Activated naive CD8-positive, alpha-beta T cell treated with anti-CD3 and anti-CD28 coated beads, Interleukin-2, amount 50 U/mL, for 24 hours (primary cell): ENCODE measurements at regions not wholly inside any gene's neighbourhood (a gene's known extent, or its start where the extent isn't known, plus 50 kb on each side); places are given as distances from the start of the nearest gene placed in this dataset.

Experiments used
- ATAC-seq: fragments of 150-1000 bp; cut with Tn5 transposase; one replicate; pipeline ENCODE4 v1.10.0; 2021
- DNase-seq: peaks from one replicate; pipeline ENCODE4 v3.0.0; 2021
- H3K27ac Mint-ChIP-seq: one replicate; pipeline ENCODE4 v1.8.0; 2021; ENCODE audit warnings: mild to moderate bottlenecking, mixed read lengths
- H3K27me3 Mint-ChIP-seq: one replicate; pipeline ENCODE4 v1.8.0; 2021; ENCODE audit warnings: mixed read lengths
- H3K36me3 Mint-ChIP-seq: one replicate; pipeline ENCODE4 v1.8.0; 2021; ENCODE audit warnings: low read depth, mixed read lengths
- H3K4me1 Mint-ChIP-seq: one replicate; pipeline ENCODE4 v1.8.0; 2021; ENCODE audit warnings: mixed read lengths
- H3K4me3 Mint-ChIP-seq: one replicate; pipeline ENCODE4 v1.8.0; 2021; ENCODE audit warnings: mild to moderate bottlenecking, moderate library complexity, mixed read lengths
- H3K9me3 Mint-ChIP-seq: one replicate; pipeline ENCODE4 v1.8.0; 2021; ENCODE audit warnings: mixed read lengths

GRCh38 chr13:47046706-47047105 lies 149.9 kb upstream of the HTR2A start:
- no peaks in the 10 kb centered on the region for H3K4me1 Mint-ChIP-seq
- H3K4me3 Mint-ChIP-seq = no peak overlapping the region
- no peak for ATAC-seq
- DNase-seq = no peak
- H3K27me3 Mint-ChIP-seq = no peaks in the 10 kb centered on the region
- no peaks in the 10 kb centered on the region for H3K9me3 Mint-ChIP-seq
- H3K36me3 Mint-ChIP-seq = no peaks in the 10 kb centered on the region
- no peak overlapping the region for H3K27ac Mint-ChIP-seq

GRCh38 chr13:47044842-47045241 lies 148.0 kb upstream of the HTR2A start:
- Mint-ChIP-seq H3K27ac (no peak overlapping the region), H3K4me1 (no peaks in the 10 kb centered on the region), H3K4me3 (no peak overlapping the region), H3K36me3 (no peaks in the 10 kb centered on the region), H3K9me3 (no peaks in the 10 kb centered on the region), H3K27me3 (no peaks in the 10 kb centered on the region)
- DNase-seq (no peak), ATAC-seq (no peak)

- Mint-ChIP-seq H3K27me3 (peaks cover 7% of the 10 kb centered on the region), H3K36me3 (no peaks in the 10 kb centered on the region), H3K9me3 (no peaks in the 10 kb centered on the region), H3K4me3 (no peak overlapping the region), H3K27ac (no peak overlapping the region), H3K4me1 (peaks cover 1% of the 10 kb centered on the region)
- DNase-seq (no peak), ATAC-seq (no peak)
These were observed 142.3 kb upstream of the HTR2A start for GRCh38 chr13:47039106-47039505.

GRCh38 chr13:47038188-47038587 lies 141.3 kb upstream of the HTR2A start:
- ATAC-seq (no peak), DNase-seq (no peak)
- Mint-ChIP-seq H3K36me3 (no peaks in the 10 kb centered on the region), H3K27me3 (peaks cover 7% of the 10 kb centered on the region), H3K4me3 (no peak overlapping the region), H3K9me3 (no peaks in the 10 kb centered on the region), H3K4me1 (peaks cover 1% of the 10 kb centered on the region), H3K27ac (no peak overlapping the region)

- Mint-ChIP-seq H3K27ac (no peak overlapping the region), H3K4me3 (no peak overlapping the region), H3K9me3 (no peaks in the 10 kb centered on the region), H3K4me1 (peaks cover 1% of the 10 kb centered on the region), H3K36me3 (no peaks in the 10 kb centered on the region), H3K27me3 (peaks cover 7% of the 10 kb centered on the region)
- DNase-seq (no peak), ATAC-seq (no peak)
These were observed 139.6 kb upstream of the HTR2A start for GRCh38 chr13:47036294-47037008.

- ATAC-seq (no peak), DNase-seq (no peak)
- Mint-ChIP-seq H3K9me3 (no peaks in the 10 kb centered on the region), H3K4me1 (peaks cover 1% of the 10 kb centered on the region), H3K36me3 (no peaks in the 10 kb centered on the region), H3K27ac (no peak overlapping the region), H3K4me3 (no peak overlapping the region), H3K27me3 (peaks cover 7% of the 10 kb centered on the region)
These were observed 136.4 kb upstream of the HTR2A start for GRCh38 chr13:47033216-47033615.

DNA sequence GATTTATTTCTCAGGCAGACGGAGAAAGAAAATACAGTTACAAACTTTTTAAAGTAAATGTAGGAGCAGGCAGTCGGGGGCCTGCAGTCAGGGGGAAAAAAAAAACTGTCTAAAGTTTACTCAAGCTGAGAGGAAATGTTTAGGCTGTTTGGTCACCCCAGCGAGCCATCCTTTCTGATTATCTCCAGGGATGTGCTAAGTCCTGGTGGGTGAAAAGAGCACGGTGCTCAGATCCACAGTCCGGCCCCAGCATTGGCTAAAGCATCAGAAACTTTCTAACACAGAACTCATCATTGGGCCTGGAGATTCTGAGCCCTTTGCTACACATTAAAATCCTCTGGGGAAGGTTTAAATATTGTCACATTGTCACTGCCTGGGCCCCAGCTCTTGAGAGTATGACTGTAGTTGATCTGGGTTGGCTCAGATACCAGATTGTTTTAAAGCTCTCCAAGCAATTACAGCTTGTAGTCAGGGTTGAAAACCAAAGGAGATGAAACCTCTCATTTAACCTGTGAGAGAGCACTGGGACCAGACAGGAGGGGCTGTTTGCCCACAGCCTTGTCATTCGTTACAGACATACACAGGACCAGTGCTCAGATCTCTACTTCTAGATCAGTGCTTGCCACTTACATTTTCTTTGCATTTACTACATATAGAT lies 131.1 kb upstream of the HTR2A start:
- ATAC-seq (no peak), DNase-seq (no peak)
- Mint-ChIP-seq H3K36me3 (no peaks in the 10 kb centered on the region), H3K27ac (no peak overlapping the region), H3K4me1 (no peaks in the 10 kb centered on the region), H3K27me3 (no peaks in the 10 kb centered on the region), H3K9me3 (no peaks in the 10 kb centered on the region), H3K4me3 (no peak overlapping the region)

- DNase-seq = no peak
- Mint-ChIP-seq H3K4me3 (no peak overlapping the region), H3K9me3 (peaks cover 3% of the 10 kb centered on the region), H3K27me3 (peaks cover 2% of the 10 kb centered on the region), H3K27ac (no peak overlapping the region), H3K36me3 (no peaks in the 10 kb centered on the region), H3K4me1 (no peaks in the 10 kb centered on the region)
- no peak for ATAC-seq
These were observed 129.1 kb upstream of the HTR2A start for GRCh38 chr13:47025791-47026447.

DNA sequence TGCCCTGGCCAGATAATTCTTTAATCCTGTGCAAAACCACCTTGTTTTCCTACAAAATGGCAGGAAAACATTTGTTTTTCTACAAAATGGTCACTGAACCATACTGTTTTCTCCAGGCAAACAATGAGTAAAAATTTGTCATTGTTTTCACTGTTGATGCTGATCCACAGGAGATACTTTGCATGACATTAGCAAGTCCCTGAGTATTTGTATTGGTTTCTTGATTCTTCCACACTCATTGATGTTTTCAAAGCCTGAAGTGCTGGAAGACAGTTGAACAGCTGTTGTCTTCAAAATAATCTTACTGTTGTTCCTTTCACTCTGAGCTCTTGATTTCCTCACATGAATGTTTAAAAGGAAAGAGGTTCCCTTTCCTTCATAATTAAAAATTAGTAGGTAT lies 123.1 kb upstream of the HTR2A start:
- ATAC-seq (no peak), DNase-seq (no peak)
- H3K36me3 Mint-ChIP-seq = no peaks in the 10 kb centered on the region
- peaks cover 2% of the 10 kb centered on the region for H3K27me3 Mint-ChIP-seq
- H3K9me3 Mint-ChIP-seq = peaks cover 7% of the 10 kb centered on the region
- H3K27ac Mint-ChIP-seq = no peak overlapping the region
- no peaks in the 10 kb centered on the region for H3K4me1 Mint-ChIP-seq
- no peak overlapping the region for H3K4me3 Mint-ChIP-seq

DNA sequence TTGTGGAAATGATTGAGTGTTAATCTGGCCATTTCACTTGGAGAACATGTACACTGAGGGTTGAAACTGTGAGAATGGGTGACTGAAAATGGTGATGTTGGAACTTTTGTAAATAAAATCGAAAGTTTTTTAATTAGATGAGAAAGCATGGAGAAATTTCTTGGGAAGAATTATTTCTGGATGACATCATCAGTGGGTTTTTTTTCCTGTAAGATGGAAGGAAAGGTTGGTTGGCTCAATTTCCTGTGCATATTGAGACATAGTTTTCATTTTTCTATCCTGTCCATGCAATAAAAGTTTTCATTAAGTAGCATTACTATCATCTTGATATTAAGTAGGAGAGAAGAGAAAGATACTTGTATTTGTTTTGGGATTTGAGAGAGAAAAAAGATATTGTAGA lies 120.6 kb upstream of the HTR2A start:
- H3K4me3 Mint-ChIP-seq = no peak overlapping the region
- H3K9me3 Mint-ChIP-seq = peaks cover 7% of the 10 kb centered on the region
- no peak overlapping the region for H3K27ac Mint-ChIP-seq
- H3K36me3 Mint-ChIP-seq = no peaks in the 10 kb centered on the region
- no peak for DNase-seq
- peaks cover under 1% of the 10 kb centered on the region for H3K27me3 Mint-ChIP-seq
- H3K4me1 Mint-ChIP-seq = no peaks in the 10 kb centered on the region
- ATAC-seq = no peak

- DNase-seq = no peak
- H3K27me3 Mint-ChIP-seq = no peaks in the 10 kb centered on the region
- no peak overlapping the region for H3K4me3 Mint-ChIP-seq
- H3K27ac Mint-ChIP-seq = no peak overlapping the region
- H3K4me1 Mint-ChIP-seq = no peaks in the 10 kb centered on the region
- no peaks in the 10 kb centered on the region for H3K9me3 Mint-ChIP-seq
- no peak for ATAC-seq
- H3K36me3 Mint-ChIP-seq = no peaks in the 10 kb centered on the region
These were observed 111.5 kb upstream of the HTR2A start for GRCh38 chr13:47008318-47008717.

DNA sequence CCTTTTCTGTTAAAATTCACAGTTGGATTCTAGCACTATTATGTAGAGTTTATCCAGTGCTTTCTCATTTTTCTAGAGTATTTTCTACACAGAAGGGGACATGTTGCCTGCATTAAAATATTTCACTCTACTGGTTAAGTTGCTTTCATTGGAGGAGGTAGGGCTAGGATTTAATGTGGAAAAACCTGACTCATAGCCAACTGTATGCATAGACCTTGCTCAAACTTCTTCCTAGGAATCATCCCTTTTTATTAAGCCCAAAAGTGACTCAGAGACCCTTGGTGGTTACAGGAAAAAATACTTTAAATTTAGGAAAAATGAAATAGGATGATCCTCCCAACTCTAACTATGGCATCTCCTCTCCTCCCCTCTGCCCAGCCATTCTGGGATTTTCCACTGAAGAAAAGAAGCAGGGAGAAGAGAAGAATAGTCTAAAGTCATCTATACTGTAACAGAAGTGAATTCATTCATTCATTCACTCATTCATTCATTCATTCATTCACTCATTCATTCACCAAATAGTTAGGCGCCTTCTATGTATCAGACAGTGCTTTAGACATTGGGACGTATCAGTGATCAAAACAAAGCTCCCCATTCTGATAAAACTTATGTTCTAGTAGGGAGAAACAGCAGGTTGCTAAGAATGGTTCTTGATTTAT lies 109.0 kb upstream of the HTR2A start:
- Mint-ChIP-seq H3K4me1 (no peaks in the 10 kb centered on the region), H3K27ac (no peak overlapping the region), H3K27me3 (no peaks in the 10 kb centered on the region), H3K36me3 (no peaks in the 10 kb centered on the region), H3K4me3 (no peak overlapping the region), H3K9me3 (no peaks in the 10 kb centered on the region)
- ATAC-seq (no peak), DNase-seq (no peak)

DNA sequence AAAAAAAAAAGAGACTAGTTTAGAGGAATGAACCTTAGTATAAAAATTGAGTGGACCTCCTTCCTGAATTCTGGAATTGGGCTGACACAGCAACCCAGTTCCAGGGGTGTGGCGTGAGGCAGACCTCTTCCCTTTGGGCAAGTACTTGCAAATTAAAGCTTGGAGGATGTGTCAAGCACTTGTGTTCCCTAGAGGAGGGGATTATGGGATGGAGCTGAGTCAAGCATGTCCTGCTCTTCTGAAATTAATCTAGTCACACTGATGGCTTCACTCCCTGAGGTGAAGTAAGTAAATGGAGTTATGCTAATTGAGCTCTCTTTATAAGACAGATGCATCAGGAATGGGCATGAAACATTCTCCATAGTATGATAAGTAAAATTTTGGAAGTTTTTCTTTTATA lies 107.7 kb upstream of the HTR2A start:
- ATAC-seq = no peak
- H3K27ac Mint-ChIP-seq = no peak overlapping the region
- no peaks in the 10 kb centered on the region for H3K4me1 Mint-ChIP-seq
- H3K9me3 Mint-ChIP-seq = no peaks in the 10 kb centered on the region
- H3K27me3 Mint-ChIP-seq = no peaks in the 10 kb centered on the region
- no peak for DNase-seq
- no peaks in the 10 kb centered on the region for H3K36me3 Mint-ChIP-seq
- H3K4me3 Mint-ChIP-seq = no peak overlapping the region

DNA sequence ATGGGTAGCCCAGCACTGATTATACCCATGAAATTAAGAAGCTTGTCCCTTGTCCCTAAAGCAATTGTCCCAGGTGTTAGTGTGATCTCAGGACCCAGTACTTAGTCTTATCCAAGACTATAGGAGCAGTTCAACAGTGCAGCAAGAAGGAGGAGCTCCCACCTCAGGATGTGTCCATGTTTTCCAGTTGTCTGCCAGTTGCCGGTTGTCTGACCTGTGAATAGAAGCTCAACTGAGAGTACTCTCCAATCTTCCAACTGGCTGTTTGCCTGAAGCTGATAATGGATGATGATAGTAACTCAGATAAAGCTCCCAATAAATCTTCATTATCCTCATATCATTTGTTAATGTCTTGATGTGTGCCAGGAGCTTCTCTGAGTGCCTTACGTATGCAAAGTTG lies 107.2 kb upstream of the HTR2A start:
- DNase-seq (no peak), ATAC-seq (no peak)
- Mint-ChIP-seq H3K36me3 (no peaks in the 10 kb centered on the region), H3K4me1 (no peaks in the 10 kb centered on the region), H3K27me3 (no peaks in the 10 kb centered on the region), H3K9me3 (no peaks in the 10 kb centered on the region), H3K27ac (no peak overlapping the region), H3K4me3 (no peak overlapping the region)

DNA sequence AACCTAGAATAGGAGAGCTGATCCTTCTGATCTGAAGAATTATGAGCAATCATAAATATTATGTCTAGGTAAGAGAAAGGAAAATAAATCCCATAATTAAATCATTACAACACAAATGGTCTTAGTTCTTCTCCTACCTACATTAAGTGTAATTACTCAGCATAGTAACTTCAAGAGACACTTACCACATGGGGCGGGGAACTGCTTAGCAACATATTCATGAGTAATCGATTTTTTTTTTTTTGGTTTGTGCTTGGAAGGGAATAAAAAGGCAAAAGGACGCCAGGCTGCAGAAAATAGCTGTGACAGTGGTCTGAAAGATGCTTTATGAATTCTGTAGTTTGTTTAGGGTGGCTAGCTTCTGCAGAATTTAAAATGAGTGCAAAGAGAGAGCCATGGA lies 103.3 kb upstream of the HTR2A start:
- H3K9me3 Mint-ChIP-seq = no peaks in the 10 kb centered on the region
- no peaks in the 10 kb centered on the region for H3K36me3 Mint-ChIP-seq
- no peak overlapping the region for H3K27ac Mint-ChIP-seq
- H3K4me1 Mint-ChIP-seq = peaks cover 8% of the 10 kb centered on the region
- peaks cover 2% of the 10 kb centered on the region for H3K27me3 Mint-ChIP-seq
- H3K4me3 Mint-ChIP-seq = no peak overlapping the region
- ATAC-seq (no peak), DNase-seq (no peak)
